PFSK-1 (cell line): ENCODE measurements at regions not wholly inside any gene's neighbourhood (a gene's known extent, or its start where the extent isn't known, plus 50 kb on each side); places are given as distances from the start of the nearest gene placed in this dataset.

Experiments used
- FOXP2 ChIP-seq: optimal IDR thresholded peaks from 2 replicates; pipeline ENCODE3; 2011; ENCODE audit warnings: borderline replicate concordance, control low read depth, inconsistent platforms; ENCODE audit not compliant: insufficient read depth; ENCODE audit errors: extremely low read length, extremely low read depth
- POLR2AphosphoS5 ChIP-seq: IDR thresholded peaks from 2 replicates; pipeline ENCODE4 v1.6.1; 2012; ENCODE audit warnings: low read depth, mild to moderate bottlenecking, control low read depth, low read length, moderate library complexity
- SIN3A ChIP-seq: IDR thresholded peaks from 2 replicates; pipeline ENCODE4 v1.6.1; 2012; ENCODE audit warnings: mild to moderate bottlenecking, low read length, moderate library complexity, borderline replicate concordance; ENCODE audit not compliant: insufficient read depth
- TAF1 ChIP-seq: IDR thresholded peaks from 2 replicates; pipeline ENCODE4 v1.6.1; 2012; ENCODE audit warnings: low read length, control low read depth, borderline replicate concordance; ENCODE audit not compliant: insufficient read depth
- TF ChIP-seq, protein P1 (sequence below), 2 experiments: IDR thresholded peaks; 2 replicates each; pipeline versions ENCODE4 v1.6.1 to v1.8.0; 2011 to 2012; ENCODE audit warnings: low read depth in 2 of 2, low read length in 2 of 2, control low read depth in 1 of 2, inconsistent platforms in 1 of 2, mild to moderate bottlenecking in 1 of 2, moderate library complexity in 1 of 2; ENCODE audit not compliant: insufficient read depth in 1 of 2

DNA sequence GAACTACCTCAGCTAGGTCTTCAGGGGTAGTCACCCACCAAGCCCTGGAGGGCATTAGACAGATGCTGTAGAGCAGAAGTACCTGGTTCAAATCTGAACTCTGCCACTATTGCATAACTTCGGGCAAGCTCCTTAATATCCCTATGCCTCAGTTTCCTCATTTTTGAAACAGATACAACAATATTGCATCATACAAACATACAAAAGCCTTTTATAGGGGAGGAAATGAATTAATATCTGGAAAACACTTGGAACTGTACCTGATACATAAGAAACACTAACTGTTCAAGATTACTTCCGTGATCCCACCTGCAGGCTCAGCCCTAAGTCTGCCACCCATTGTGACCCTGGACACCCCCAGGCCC is 166.1 kb downstream of the EFNB1 start:
- TF ChIP-seq FOXP2 (no peak), TAF1 (no peak), POLR2AphosphoS5 (no peak), SIN3A (no peak)
- TF ChIP-seq, protein P1, sequence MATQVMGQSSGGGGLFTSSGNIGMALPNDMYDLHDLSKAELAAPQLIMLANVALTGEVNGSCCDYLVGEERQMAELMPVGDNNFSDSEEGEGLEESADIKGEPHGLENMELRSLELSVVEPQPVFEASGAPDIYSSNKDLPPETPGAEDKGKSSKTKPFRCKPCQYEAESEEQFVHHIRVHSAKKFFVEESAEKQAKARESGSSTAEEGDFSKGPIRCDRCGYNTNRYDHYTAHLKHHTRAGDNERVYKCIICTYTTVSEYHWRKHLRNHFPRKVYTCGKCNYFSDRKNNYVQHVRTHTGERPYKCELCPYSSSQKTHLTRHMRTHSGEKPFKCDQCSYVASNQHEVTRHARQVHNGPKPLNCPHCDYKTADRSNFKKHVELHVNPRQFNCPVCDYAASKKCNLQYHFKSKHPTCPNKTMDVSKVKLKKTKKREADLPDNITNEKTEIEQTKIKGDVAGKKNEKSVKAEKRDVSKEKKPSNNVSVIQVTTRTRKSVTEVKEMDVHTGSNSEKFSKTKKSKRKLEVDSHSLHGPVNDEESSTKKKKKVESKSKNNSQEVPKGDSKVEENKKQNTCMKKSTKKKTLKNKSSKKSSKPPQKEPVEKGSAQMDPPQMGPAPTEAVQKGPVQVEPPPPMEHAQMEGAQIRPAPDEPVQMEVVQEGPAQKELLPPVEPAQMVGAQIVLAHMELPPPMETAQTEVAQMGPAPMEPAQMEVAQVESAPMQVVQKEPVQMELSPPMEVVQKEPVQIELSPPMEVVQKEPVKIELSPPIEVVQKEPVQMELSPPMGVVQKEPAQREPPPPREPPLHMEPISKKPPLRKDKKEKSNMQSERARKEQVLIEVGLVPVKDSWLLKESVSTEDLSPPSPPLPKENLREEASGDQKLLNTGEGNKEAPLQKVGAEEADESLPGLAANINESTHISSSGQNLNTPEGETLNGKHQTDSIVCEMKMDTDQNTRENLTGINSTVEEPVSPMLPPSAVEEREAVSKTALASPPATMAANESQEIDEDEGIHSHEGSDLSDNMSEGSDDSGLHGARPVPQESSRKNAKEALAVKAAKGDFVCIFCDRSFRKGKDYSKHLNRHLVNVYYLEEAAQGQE (IDR thresholded peaks at IDR 0.05; ENCODE audit: insufficient read depth in 1 of 2, low read depth in 2 of 2, low read length in 2 of 2): no peak

DNA sequence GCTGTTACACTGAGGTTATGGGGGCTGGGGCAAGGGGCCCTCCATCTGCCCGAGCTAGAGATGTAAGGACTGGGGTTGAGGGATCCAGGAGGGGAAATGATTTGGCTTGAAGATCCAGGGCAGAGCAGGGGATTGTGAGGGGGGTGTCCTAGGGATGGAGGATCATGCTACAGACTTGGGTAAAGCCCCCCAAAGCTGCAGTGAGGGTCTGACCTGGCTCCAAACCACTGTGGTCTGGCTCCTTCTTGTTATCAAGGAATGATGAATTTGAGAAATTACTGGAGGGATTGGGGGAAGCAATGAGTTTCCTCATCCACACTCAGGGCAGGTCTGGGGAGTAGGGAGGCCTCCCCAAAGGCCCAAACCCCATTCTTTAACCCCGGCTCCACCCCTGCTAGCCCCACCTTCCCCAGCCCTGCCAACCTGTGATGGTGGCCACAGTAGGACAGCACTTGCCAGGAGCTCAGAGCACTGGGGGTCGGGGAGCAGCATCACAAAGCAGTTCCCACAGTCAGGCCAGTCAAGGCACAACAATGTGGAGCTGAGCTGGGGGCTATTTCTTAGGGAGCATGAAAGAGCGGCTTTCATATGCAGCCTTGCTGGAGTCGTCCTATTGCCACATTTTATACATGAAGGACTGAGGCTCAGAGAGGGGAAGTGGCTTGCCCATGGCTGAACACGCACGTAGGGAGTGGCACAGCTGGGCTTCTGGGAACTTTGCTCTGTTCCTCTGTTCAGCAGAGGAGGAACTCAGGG is 165.5 kb downstream of the EFNB1 start:
- TF ChIP-seq FOXP2 (no peak), POLR2AphosphoS5 (no peak), SIN3A (no peak)
- TF ChIP-seq, protein P1 (IDR thresholded peaks at IDR 0.05; ENCODE audit: insufficient read depth in 1 of 2, low read depth in 2 of 2, low read length in 2 of 2): no peak

DNA sequence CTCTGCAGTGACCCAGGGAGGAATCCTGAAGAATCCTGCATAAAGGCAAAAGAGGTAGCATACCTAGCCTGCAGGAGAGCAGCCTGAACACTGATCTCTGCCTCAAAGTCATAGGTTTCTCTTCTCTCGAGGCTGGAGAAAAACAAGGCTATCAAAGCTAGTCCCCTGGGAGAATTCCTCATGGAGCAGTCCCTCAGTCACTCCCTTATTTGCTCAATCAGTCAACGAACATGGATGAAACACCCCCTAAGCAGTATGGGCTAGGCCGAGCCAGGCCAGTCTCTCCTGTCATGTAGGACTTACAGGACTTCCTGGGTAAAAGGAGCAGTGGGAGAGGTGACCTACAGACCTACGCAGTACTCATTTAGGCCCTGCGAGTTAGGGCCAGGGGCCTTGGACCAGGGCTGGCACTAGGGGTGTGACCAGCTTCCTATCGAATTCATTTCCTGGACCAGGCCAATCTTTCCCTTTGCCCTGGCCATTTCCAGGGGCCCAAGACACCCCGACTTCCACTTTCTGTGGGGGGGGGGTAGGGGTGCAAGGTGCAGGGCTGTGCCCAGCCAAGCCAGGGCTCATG is 164.1 kb downstream of the EFNB1 start:
- TF ChIP-seq POLR2AphosphoS5: no peak
- no peak for TF ChIP-seq FOXP2
- TF ChIP-seq, protein P1 (IDR thresholded peaks at IDR 0.05; ENCODE audit: insufficient read depth in 1 of 2, low read depth in 2 of 2, low read length in 2 of 2): no peak
- TF ChIP-seq SIN3A: no peak
- no peak for TF ChIP-seq TAF1

DNA sequence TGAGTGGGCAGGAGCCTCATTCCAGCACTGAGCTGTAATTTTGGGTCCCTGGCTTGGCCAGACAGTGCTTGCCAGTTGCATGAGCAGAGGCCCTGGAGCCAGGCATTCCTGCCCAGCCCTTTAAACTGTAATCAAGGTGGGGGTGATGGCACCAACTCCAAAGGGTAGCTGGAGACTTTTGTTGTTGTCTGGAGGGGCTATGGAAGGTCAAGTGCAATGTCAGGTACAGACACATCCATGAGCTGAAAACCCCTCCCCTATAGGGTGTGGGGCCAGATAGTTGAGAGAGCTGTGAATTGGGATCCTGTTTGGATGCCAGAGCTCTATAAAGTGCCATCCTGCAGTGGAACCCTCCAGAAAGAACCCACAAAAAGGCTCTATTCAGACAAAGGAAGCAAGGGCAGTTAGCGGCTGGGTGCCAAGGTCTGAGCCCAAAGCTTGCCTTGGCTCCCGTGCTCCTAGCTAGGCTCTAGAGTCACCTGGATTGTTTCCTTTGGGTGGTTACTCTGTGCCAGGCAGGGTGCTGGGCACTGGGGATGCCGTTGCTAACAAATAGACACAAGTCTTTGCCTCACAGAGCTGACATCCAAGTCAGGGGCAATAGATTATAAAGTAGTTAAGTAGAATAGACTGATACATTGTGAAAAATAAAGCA is 163.0 kb downstream of the EFNB1 start:
- TF ChIP-seq, protein P1 (IDR thresholded peaks at IDR 0.05; ENCODE audit: insufficient read depth in 1 of 2, low read depth in 2 of 2, low read length in 2 of 2): no peak
- no peak for TF ChIP-seq TAF1
- no peak for TF ChIP-seq POLR2AphosphoS5
- TF ChIP-seq FOXP2: no peak
- no peak for TF ChIP-seq SIN3A
